AG04449 (cell line): ENCODE measurements at regions not wholly inside any gene's neighbourhood (a gene's known extent, or its start where the extent isn't known, plus 50 kb on each side); places are given as distances from the start of the nearest gene placed in this dataset.

ENCODE experiments used
- CTCF ChIA-PET: fragments of 350-600 bp; formaldehyde crosslinking; extraction: SDS; loops from one replicate; lab custom pipeline; 2021; ENCODE audit warnings: antibody characterized with exemption; lab: Yijun Ruan, JAX
- POLR2A ChIA-PET: fragments of 400-600, 350-600 bp; formaldehyde crosslinking; extraction: SDS; loops from one replicate; lab custom pipeline; 2020; ENCODE audit warnings: antibody characterized with exemption, inconsistent platforms; lab: Yijun Ruan, JAX
- DNase-seq: peaks from one replicate; pipeline ENCODE4 v3.0.0-alpha.2; 2010; ENCODE audit warnings: low read depth, low spot score
- H3K4me3 ChIP-seq: 2 replicates; pipeline ENCODE4 v1.5.1; 2011; ENCODE audit warnings: low read depth, mild to moderate bottlenecking, control low read depth, low read length
- TF ChIP-seq, protein P1 (sequence below): IDR thresholded peaks from one replicate; pipeline ENCODE4 v1.5.1; 2011; ENCODE audit warnings: mild to moderate bottlenecking, moderate library complexity, low read length, control low read depth, inconsistent platforms; ENCODE audit not compliant: insufficient read depth; ENCODE audit errors: missing control alignments

DNA sequence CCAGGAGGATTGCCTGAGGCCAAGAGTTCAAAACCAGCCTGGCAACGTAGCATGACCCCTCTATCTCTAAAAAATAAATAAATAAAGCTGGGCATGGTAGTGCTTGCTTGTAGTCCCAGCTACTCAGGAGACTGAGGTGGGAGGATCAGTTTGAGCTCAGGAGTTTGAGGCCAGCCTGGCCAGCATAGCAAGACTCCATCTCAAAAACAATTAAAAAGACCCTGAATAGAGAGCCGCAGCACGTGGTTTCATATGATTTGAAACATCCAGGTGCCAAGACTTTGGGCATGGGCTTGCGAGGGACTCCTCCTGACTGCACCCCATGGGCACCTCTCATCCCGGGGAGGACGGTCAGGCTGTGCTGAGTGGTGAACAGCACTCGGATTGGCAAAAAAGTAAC, 63.9 kb downstream of the ZIC5 start:
- no peak for DNase-seq
- TF ChIP-seq, protein P1, sequence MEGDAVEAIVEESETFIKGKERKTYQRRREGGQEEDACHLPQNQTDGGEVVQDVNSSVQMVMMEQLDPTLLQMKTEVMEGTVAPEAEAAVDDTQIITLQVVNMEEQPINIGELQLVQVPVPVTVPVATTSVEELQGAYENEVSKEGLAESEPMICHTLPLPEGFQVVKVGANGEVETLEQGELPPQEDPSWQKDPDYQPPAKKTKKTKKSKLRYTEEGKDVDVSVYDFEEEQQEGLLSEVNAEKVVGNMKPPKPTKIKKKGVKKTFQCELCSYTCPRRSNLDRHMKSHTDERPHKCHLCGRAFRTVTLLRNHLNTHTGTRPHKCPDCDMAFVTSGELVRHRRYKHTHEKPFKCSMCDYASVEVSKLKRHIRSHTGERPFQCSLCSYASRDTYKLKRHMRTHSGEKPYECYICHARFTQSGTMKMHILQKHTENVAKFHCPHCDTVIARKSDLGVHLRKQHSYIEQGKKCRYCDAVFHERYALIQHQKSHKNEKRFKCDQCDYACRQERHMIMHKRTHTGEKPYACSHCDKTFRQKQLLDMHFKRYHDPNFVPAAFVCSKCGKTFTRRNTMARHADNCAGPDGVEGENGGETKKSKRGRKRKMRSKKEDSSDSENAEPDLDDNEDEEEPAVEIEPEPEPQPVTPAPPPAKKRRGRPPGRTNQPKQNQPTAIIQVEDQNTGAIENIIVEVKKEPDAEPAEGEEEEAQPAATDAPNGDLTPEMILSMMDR = no peak
- ChIA-PET CTCF (interaction anchor here (1.2 kb wide), 1 partner anchor 9 kb away, joined by 8 read pairs; no protein-coding TSS in a partner anchor), POLR2A (no interaction called here)
- H3K4me3 ChIP-seq = no peak overlapping the region

DNA sequence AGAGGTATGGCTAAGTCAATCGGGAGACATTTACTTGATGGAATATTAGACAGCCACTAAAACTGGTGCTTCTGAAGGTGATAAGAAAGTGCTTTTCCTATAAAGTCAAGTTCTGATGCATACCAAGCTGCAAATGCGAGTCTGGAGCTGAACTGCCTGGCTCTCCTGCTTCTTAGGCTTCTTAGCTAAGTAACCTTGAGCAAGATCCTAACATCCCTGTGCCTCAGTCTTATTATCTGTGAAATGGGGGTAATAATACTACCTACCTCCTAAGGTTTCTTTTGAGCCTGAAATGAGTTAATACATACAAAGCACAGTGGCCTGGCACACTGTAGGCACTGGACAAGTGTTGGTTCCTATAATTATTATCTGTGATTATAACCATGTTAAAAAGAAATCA, 64.5 kb downstream of the ZIC5 start:
- CTCF ChIA-PET = no interaction called here
- no peak for DNase-seq
- TF ChIP-seq, protein P1 = no peak

DNA sequence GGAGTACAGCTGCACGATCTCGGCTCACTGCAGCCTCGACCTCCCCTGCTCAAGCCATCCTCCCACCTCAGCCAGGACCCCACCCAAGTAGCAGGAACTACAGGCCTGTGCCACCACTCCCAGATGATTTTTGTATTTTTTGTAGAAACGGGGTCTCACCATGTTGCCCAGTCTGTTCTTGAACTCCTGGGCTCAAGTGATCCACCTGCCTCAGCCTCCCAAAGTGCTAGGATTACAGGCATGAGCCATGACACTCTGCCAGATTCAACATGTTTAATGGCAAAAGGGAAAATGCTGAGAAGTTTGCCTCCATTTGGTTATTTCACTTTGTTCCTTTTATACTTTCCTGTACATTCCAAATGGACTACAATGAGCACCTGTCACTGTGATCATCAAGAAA, 65.8 kb downstream of the ZIC5 start:
- POLR2A ChIA-PET = no interaction called here
- TF ChIP-seq, protein P1 = no peak
- DNase-seq = no peak
- CTCF ChIA-PET = interaction anchor here (0.6 kb wide), 1 partner anchor 145 kb away, joined by 4 read pairs; no protein-coding TSS in a partner anchor
- no peak overlapping the region for H3K4me3 ChIP-seq

More for the DNA sequence above, 64.5 kb downstream of the ZIC5 start:
- POLR2A ChIA-PET = no interaction called here
- H3K4me3 ChIP-seq = no peak overlapping the region

DNA sequence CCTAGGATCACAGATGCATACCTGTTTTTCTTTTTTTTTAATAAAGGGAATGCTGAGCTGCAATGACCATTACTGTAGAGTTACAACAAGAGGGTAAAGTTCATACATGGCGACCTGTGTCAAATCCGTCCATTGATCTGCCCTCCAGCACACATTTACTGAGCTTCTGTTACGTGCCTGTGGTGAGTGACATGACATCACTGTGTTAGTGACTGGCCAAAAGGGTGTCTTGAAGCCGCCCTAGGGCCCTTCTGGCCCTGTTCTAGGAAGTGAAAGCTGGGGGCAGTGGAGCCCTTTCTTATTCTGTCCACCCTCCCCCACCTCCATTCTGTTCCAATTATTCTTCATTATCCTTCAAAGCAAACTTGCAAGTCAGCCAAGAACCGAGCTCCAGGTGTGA, 66.3 kb downstream of the ZIC5 start:
- ChIA-PET CTCF (interaction anchor here (0.9 kb wide), 1 partner anchor 11 kb away, joined by 6 read pairs; no protein-coding TSS in a partner anchor), POLR2A (no interaction called here)
- no peak for DNase-seq
- no peak overlapping the region for H3K4me3 ChIP-seq
- TF ChIP-seq, protein P1 = no peak

DNA sequence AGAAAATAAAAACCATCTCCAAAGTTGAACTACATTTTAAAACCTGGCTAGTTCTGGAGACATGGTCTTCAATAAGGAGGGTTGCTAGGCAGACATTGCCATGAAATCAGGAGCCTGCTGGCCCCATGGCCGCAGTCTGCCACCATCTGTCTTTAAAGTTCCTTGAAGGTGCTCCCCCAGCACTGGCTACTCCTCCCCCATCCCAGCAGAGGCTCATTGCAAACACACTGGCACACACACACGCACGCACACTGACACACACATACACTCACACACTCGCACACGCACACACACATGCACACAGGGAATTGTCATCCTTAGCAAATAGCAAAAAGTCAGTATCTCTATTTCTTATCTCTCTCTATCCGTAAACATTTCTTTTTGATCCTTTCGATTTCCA, 68.4 kb downstream of the ZIC5 start:
- no peak overlapping the region for H3K4me3 ChIP-seq
- TF ChIP-seq, protein P1 = no peak
- DNase-seq = no peak
- CTCF ChIA-PET = no interaction called here
- POLR2A ChIA-PET = no interaction called here

DNA sequence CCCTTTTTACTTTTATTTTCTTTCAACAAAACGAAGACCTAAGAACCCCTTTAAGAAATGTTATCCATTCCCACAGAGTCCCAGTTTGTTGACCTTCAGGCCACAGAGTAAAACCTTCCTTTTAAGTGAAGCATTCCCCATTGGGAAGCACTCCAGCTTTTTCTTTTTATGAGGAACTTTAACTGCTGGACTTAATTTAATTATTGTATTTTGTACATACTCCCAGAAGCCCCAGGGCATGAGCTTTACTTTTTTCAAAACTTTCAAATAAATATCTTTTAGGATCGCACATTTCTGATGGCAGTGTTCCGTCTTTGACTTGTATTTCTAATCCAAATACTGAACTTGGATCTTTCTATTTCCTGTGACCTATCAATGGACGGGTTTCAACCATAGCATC, 68.9 kb downstream of the ZIC5 start:
- POLR2A ChIA-PET = no interaction called here
- DNase-seq = no peak
- TF ChIP-seq, protein P1 = no peak
- H3K4me3 ChIP-seq = no peak overlapping the region
- CTCF ChIA-PET = no interaction called here
